ENCODE measurements at regions not wholly inside any gene's neighbourhood (a gene's known extent, or its start where the extent isn't known, plus 50 kb on each side); places are given as distances from the start of the nearest gene placed in this dataset.

GRCh38 chr3:162498626-162499025, 1002.0 kb downstream of the OTOL1 start (continued):
- TF ChIP-seq CTCF (IDR thresholded peaks at IDR 0.05 in 2 of 3, conservative IDR thresholded peaks at IDR 0.05 in 1 of 3; ENCODE audit: borderline replicate concordance in 1 of 3, insufficient read depth in 1 of 3, low read depth in 2 of 3, low read length in 2 of 3): no peak

- ChIA-PET CTCF (no interaction called here), POLR2A (no interaction called here), RAD21 (ENCODE audit: low non-redundant PET in 1 of 2, low total read pairs in 2 of 2, uncharacterized antibody in 2 of 2, unreplicated experiment in 2 of 2) (no interaction called here)
- H3K9me2 ChIP-seq (ENCODE audit: insufficient read depth): no peaks in the 10 kb centered on the region; the same call in 1 of the 2 replicates
- H2AFZ ChIP-seq (ENCODE audit: low read depth, low read length, poor library complexity, severe bottlenecking): no peak overlapping the region
- no peaks in the 10 kb centered on the region for H3K36me3 ChIP-seq (ENCODE audit: control insufficient read depth in 1 of 2, insufficient read depth in 2 of 2, low read length in 2 of 2)
- H3K9me3 ChIP-seq (ENCODE audit: control insufficient read depth in 1 of 2, insufficient read depth in 1 of 2, low read depth in 1 of 2, low read length in 2 of 2): no peaks in the 10 kb centered on the region
- H3K79me2 ChIP-seq (ENCODE audit: insufficient read depth, low read length): no peaks in the 10 kb centered on the region
- H3K4me2 ChIP-seq (ENCODE audit: low read length): no peak overlapping the region
- no peak overlapping the region for H3K4me3 ChIP-seq (replicated peaks in 1 of 2; ENCODE audit: low read depth in 1 of 2, low read length in 2 of 2)
- DNase-seq (ENCODE audit: low read depth, low spot score): no peak
- no peak overlapping the region for H3K9ac ChIP-seq (ENCODE audit: low read length)
- no peaks in the 10 kb centered on the region for H3K4me1 ChIP-seq (ENCODE audit: control insufficient read depth in 1 of 2, insufficient read depth in 2 of 2, low read length in 2 of 2)
- H3K27me3 ChIP-seq (ENCODE audit: insufficient read depth, low read length): no peaks in the 10 kb centered on the region
- TF ChIP-seq ZNF274 (IDR thresholded peaks at IDR 0.05; ENCODE audit: low read depth, low read length) (no peak), ATF3 (IDR thresholded peaks at IDR 0.05) (no peak), TCF7L2 (IDR thresholded peaks at IDR 0.05; ENCODE audit: borderline replicate concordance, extremely low read depth, insufficient read depth, insufficient read length) (no peak)
- BruUV-seq (replicated peaks): no TSS peak
- H3K27ac ChIP-seq (ENCODE audit: low read depth, low read length): no peak overlapping the region
- intact Hi-C loops (cut with micrococcal nuclease): no loop called here
- ATAC-seq: no peak
- H4K20me1 ChIP-seq (ENCODE audit: insufficient read depth): no peaks in the 10 kb centered on the region
Observed at GRCh38 chr3:162507397-162507796, 1010.8 kb downstream of the OTOL1 start.

GRCh38 chr3:162512488-162512887, 1015.9 kb downstream of the OTOL1 start:
- no peaks in the 10 kb centered on the region for H3K9me3 ChIP-seq (ENCODE audit: control insufficient read depth in 1 of 2, insufficient read depth in 1 of 2, low read depth in 1 of 2, low read length in 2 of 2)
- no peaks in the 10 kb centered on the region for H3K4me1 ChIP-seq (ENCODE audit: control insufficient read depth in 1 of 2, insufficient read depth in 2 of 2, low read length in 2 of 2)
- H3K4me2 ChIP-seq (ENCODE audit: low read length): no peak overlapping the region
- H3K27ac ChIP-seq (ENCODE audit: low read depth, low read length): no peak overlapping the region
- no peaks in the 10 kb centered on the region for H3K36me3 ChIP-seq (ENCODE audit: control insufficient read depth in 1 of 2, insufficient read depth in 2 of 2, low read length in 2 of 2)
- ChIA-PET POLR2A (no interaction called here), CTCF (no interaction called here), RAD21 (ENCODE audit: low non-redundant PET in 1 of 2, low total read pairs in 2 of 2, uncharacterized antibody in 2 of 2, unreplicated experiment in 2 of 2) (no interaction called here)
- H3K9me2 ChIP-seq (ENCODE audit: insufficient read depth): no peaks in the 10 kb centered on the region; the same call in 1 of the 2 replicates
- no peaks in the 10 kb centered on the region for H3K79me2 ChIP-seq (ENCODE audit: insufficient read depth, low read length)
- BruUV-seq (replicated peaks): no TSS peak
- no peak overlapping the region for H2AFZ ChIP-seq (ENCODE audit: low read depth, low read length, poor library complexity, severe bottlenecking)
- H3K9ac ChIP-seq (ENCODE audit: low read length): no peak overlapping the region
- ATAC-seq: no peak
- no peaks in the 10 kb centered on the region for H3K27me3 ChIP-seq (ENCODE audit: insufficient read depth, low read length)
- H3K4me3 ChIP-seq (replicated peaks in 1 of 2; ENCODE audit: low read depth in 1 of 2, low read length in 2 of 2): no peak overlapping the region
- intact Hi-C loops (cut with micrococcal nuclease): no loop called here
- DNase-seq (ENCODE audit: low read depth, low spot score): no peak
- H4K20me1 ChIP-seq (ENCODE audit: insufficient read depth): no peaks in the 10 kb centered on the region
- no peak for TF ChIP-seq ZBTB33 (IDR thresholded peaks at IDR 0.05; ENCODE audit: extremely low read depth, insufficient replicate concordance, low read length)
- TF ChIP-seq EGR1 (IDR thresholded peaks at IDR 0.05; ENCODE audit: low read depth): no peak
- TF ChIP-seq SP1 (IDR thresholded peaks at IDR 0.05; ENCODE audit: low read depth): no peak
- no peak for TF ChIP-seq SIN3A (IDR thresholded peaks at IDR 0.05; ENCODE audit: low read depth)
- TF ChIP-seq FOSL1 (IDR thresholded peaks at IDR 0.05; ENCODE audit: low read depth): no peak
- no peak for TF ChIP-seq CBX3 (IDR thresholded peaks at IDR 0.05; ENCODE audit: low read depth)
- TF ChIP-seq RAD21 (IDR thresholded peaks at IDR 0.05; ENCODE audit: low read depth): no peak

Measured in HCT116 (cell line).